ENCODE measurements at regions not wholly inside any gene's neighbourhood (a gene's known extent, or its start where the extent isn't known, plus 50 kb on each side); places are given as distances from the start of the nearest gene placed in this dataset.
A peak's percentile ranks its signal among the peaks of the same experiment; 100 is the strongest.

DNA sequence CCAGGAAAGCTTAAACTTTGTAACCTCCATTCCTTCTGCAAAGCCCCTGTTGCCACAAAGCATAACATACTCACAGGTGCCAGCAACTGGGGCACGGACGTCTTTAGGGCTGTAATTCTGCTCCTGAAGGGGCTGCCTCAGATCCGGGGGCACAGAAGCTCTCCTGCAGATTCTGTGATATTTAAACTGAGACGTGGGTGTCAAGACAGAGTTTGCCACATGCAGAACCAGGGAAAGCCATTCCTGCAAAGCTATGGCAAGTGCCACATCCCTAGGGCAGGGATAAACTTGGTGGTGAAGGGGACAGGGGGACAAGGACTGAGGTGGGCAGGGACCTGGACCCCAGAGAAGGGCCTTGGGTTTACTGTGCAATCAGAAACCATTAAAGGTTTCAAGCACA, 247.2 kb downstream of the EIPR1 start (continued):
- TF ChIP-seq, protein P1, sequence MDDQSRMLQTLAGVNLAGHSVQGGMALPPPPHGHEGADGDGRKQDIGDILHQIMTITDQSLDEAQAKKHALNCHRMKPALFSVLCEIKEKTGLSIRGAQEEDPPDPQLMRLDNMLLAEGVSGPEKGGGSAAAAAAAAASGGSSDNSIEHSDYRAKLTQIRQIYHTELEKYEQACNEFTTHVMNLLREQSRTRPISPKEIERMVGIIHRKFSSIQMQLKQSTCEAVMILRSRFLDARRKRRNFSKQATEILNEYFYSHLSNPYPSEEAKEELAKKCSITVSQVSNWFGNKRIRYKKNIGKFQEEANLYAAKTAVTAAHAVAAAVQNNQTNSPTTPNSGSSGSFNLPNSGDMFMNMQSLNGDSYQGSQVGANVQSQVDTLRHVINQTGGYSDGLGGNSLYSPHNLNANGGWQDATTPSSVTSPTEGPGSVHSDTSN (IDR thresholded peaks at IDR 0.05), result no peak
- no peak for TF ChIP-seq FOSL2 (IDR thresholded peaks at IDR 0.05; ENCODE audit: borderline replicate concordance, low read depth)
- TF ChIP-seq GATA2 (CRISPR knock-in tag; IDR thresholded peaks at IDR 0.05), result no peak
- TF ChIP-seq MXI1 (IDR thresholded peaks at IDR 0.05; ENCODE audit: low read depth, low read length), result no peak
- TF ChIP-seq EP300 (IDR thresholded peaks at IDR 0.05; ENCODE audit: borderline replicate concordance in 1 of 2, low read depth in 1 of 2, low read length in 1 of 2), result no peak

DNA sequence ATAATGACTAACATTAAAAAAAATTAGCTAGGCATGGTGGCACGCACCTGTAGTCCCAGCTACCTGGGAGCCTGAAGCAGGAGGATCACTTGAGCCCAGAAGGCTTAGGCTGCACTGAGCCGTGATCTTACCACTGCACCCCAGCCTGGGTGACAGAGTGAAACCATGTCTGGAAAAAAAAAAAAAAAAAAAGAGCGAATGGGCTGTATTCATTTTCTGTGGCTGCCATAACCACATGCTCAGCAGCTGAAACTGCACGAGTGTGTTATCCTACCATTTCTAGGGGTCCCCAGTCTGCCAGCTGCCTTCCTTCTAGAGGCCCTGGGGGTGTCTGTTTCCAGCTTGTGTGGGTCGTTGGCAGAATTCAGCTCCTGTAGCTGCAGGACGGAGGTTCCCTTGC, 247.8 kb downstream of the EIPR1 start:
- Histone ChIP-seq H3K27me3 (ENCODE audit: insufficient read depth) (no peaks in the 10 kb centered on the region), H3K9ac (no peak overlapping the region), H4K20me1 (ENCODE audit: insufficient read depth) (no peaks in the 10 kb centered on the region), H3K9me2 (no peaks in the 10 kb centered on the region), H3K4me2 (no peak overlapping the region), H3K79me2 (ENCODE audit: insufficient read depth) (no peaks in the 10 kb centered on the region), H2AFZ (ENCODE audit: low read depth) (no peak overlapping the region), H3F3A (replicated peaks; ENCODE audit: insufficient read depth) (no peaks in the 10 kb centered on the region), H3K4me1 (ENCODE audit: control insufficient read depth in 1 of 2, insufficient read depth in 2 of 2, low read depth in 1 of 2, low read length in 1 of 2) (peaks cover 0 to 74% of the 10 kb centered on the region in 2 experiments; a peak in 3 of 4 replicates), H3K36me3 (replicated peaks in 1 of 2; ENCODE audit: control insufficient read depth in 1 of 2, insufficient read depth in 2 of 2, low read length in 1 of 2) (no peaks in the 10 kb centered on the region), H3K27ac (ENCODE audit: low read depth in 2 of 2, low read length in 1 of 2) (peak overlapping the region in 1 of 2 experiments; percentile 100; a peak in 2 of 4 replicates), H3K9me3 (no peaks in the 10 kb centered on the region), H3K4me3 (ENCODE audit: low read depth in 2 of 2, low read length in 1 of 2) (no peak overlapping the region)
- TF ChIP-seq JUND (IDR thresholded peaks at IDR 0.05), result no peak
- TF ChIP-seq, protein P2, sequence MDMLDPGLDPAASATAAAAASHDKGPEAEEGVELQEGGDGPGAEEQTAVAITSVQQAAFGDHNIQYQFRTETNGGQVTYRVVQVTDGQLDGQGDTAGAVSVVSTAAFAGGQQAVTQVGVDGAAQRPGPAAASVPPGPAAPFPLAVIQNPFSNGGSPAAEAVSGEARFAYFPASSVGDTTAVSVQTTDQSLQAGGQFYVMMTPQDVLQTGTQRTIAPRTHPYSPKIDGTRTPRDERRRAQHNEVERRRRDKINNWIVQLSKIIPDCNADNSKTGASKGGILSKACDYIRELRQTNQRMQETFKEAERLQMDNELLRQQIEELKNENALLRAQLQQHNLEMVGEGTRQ (IDR thresholded peaks at IDR 0.05; ENCODE audit: borderline replicate concordance, low read depth, low read length), result no peak
- ChIA-PET POLR2A (interaction anchor here (0.5 to 1.6 kb wide), 4 partner anchors 56 to 901 kb away, joined by 3 to 4 read pairs (median 4); no protein-coding TSS in a partner anchor), CTCF (interaction anchor here (0.7 to 2.1 kb wide), 5 partner anchors 63 to 521 kb away, joined by 3 to 7 read pairs (median 3); no protein-coding TSS in a partner anchor)
- no peak for DNase-seq
- WGBS (ENCODE audit: low lambda C conversion rate), result 50% methylated on average over 6 of the region's 6 CpGs

DNA sequence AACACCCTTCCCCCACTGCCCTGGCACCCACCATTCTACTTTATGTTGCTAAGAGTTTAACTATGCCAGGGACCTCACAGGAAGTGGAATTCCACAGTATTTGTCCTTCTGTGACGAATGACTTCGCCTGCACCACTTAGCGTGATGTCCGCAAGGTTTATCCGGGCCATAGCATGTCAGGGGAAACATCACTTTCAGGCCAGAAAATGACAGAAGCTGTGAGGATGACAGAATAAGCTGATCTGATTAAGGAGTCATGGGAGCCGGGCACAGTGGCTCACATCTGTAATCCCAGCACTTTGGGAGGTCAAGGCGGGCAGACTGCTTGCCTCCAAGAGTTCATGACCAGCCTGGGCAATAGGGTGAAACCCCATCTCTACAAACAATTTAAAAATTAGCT, 248.8 kb downstream of the EIPR1 start:
- no peaks in the 10 kb centered on the region for H3K9me2 ChIP-seq
- H3F3A ChIP-seq (replicated peaks; ENCODE audit: insufficient read depth), result no peaks in the 10 kb centered on the region
- no peaks in the 10 kb centered on the region for H4K20me1 ChIP-seq (ENCODE audit: insufficient read depth)
- H3K79me2 ChIP-seq (ENCODE audit: insufficient read depth), result no peaks in the 10 kb centered on the region
- H3K4me1 ChIP-seq (ENCODE audit: control insufficient read depth in 1 of 2, insufficient read depth in 2 of 2, low read depth in 1 of 2, low read length in 1 of 2), result peaks cover 0 to 85% of the 10 kb centered on the region in 2 experiments; a peak in 3 of 4 replicates
- ChIA-PET POLR2A (interaction anchor here (1.0 to 2.8 kb wide), 2 partner anchors 174 to 185 kb away, joined by 3 to 13 read pairs; no protein-coding TSS in a partner anchor), CTCF (interaction anchor here (1.1 to 1.5 kb wide), 2 partner anchors 8 to 154 kb away, joined by 3 read pairs; no protein-coding TSS in a partner anchor)
- no peaks in the 10 kb centered on the region for H3K27me3 ChIP-seq (ENCODE audit: insufficient read depth)
- no peaks in the 10 kb centered on the region for H3K9me3 ChIP-seq
- DNase-seq, result no peak
- H3K4me3 ChIP-seq (ENCODE audit: low read depth in 2 of 2, low read length in 1 of 2), result no peak overlapping the region
- H3K27ac ChIP-seq (ENCODE audit: low read depth in 2 of 2, low read length in 1 of 2), result peak overlapping the region in 1 of 2 experiments; percentile 100; a peak in 2 of 4 replicates
- 68% methylated on average over 7 of the region's 7 CpGs for WGBS (ENCODE audit: low lambda C conversion rate)
- TF ChIP-seq, protein P3, sequence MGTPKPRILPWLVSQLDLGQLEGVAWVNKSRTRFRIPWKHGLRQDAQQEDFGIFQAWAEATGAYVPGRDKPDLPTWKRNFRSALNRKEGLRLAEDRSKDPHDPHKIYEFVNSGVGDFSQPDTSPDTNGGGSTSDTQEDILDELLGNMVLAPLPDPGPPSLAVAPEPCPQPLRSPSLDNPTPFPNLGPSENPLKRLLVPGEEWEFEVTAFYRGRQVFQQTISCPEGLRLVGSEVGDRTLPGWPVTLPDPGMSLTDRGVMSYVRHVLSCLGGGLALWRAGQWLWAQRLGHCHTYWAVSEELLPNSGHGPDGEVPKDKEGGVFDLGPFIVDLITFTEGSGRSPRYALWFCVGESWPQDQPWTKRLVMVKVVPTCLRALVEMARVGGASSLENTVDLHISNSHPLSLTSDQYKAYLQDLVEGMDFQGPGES (IDR thresholded peaks at IDR 0.05; ENCODE audit: low read depth, low read length), result no peak
- TF ChIP-seq FOXJ3 (CRISPR knock-in tag; IDR thresholded peaks at IDR 0.05), result no peak
- no peak for TF ChIP-seq SIN3A (IDR thresholded peaks at IDR 0.05; ENCODE audit: borderline replicate concordance, low read depth, low read length)
- TF ChIP-seq YY1 (IDR thresholded peaks at IDR 0.05; ENCODE audit: low read depth), result no peak
- TF ChIP-seq RAD21 (IDR thresholded peaks at IDR 0.05; ENCODE audit: low read length), result no peak
- no peak for TF ChIP-seq RCOR1 (IDR thresholded peaks at IDR 0.05; ENCODE audit: low read length)
- no peak for TF ChIP-seq GATA2 (CRISPR knock-in tag; IDR thresholded peaks at IDR 0.05)
- no peak for TF ChIP-seq TEAD4 (IDR thresholded peaks at IDR 0.05; ENCODE audit: borderline replicate concordance, insufficient read depth)
- TF ChIP-seq CHD2 (IDR thresholded peaks at IDR 0.05; ENCODE audit: low read length, partially characterized antibody), result no peak
- H3K36me3 ChIP-seq (replicated peaks in 1 of 2; ENCODE audit: control insufficient read depth in 1 of 2, insufficient read depth in 2 of 2, low read length in 1 of 2), result no peaks in the 10 kb centered on the region
- H2AFZ ChIP-seq (ENCODE audit: low read depth), result no peak overlapping the region
- H3K4me2 ChIP-seq, result no peak overlapping the region
- no peak overlapping the region for H3K9ac ChIP-seq
